ENCODE measurements at regions not wholly inside any gene's neighbourhood (a gene's known extent, or its start where the extent isn't known, plus 50 kb on each side); places are given as distances from the start of the nearest gene placed in this dataset.

GRCh38 chr16:61374071-61374470 lies 662.2 kb downstream of the CDH8 start:
- H3K79me2 ChIP-seq (replicated peaks; ENCODE audit: insufficient read depth): no peaks in the 10 kb centered on the region
- H3K4me2 ChIP-seq: no peak overlapping the region
- H3K4me3 Mint-ChIP-seq: no peak overlapping the region
- no peaks in the 10 kb centered on the region for H3K27me3 ChIP-seq (ENCODE audit: insufficient read depth)
- H3F3A ChIP-seq (replicated peaks; ENCODE audit: low read depth): no peaks in the 10 kb centered on the region
- H3K9me3 Mint-ChIP-seq: no peaks in the 10 kb centered on the region
- no peaks in the 10 kb centered on the region for H4K20me1 ChIP-seq (replicated peaks; ENCODE audit: insufficient read depth)
- H3K4me1 ChIP-seq (ENCODE audit: insufficient read depth): no peaks in the 10 kb centered on the region
- H3K4me1 Mint-ChIP-seq: no peaks in the 10 kb centered on the region
- H3K27ac Mint-ChIP-seq: no peak overlapping the region
- no peaks in the 10 kb centered on the region for H3K36me3 ChIP-seq (ENCODE audit: insufficient read depth)
- no peak overlapping the region for H3K4me3 ChIP-seq
- H3K27me3 Mint-ChIP-seq (ENCODE audit: insufficient read depth, low read depth, poor library complexity): peaks cover 3% of the 10 kb centered on the region
- no peak overlapping the region for H2AFZ ChIP-seq
- DNase-seq (ENCODE audit: low spot score) (no peak), ATAC-seq (no peak)
- H3K36me3 Mint-ChIP-seq (ENCODE audit: low read depth): no peaks in the 10 kb centered on the region
- H3K27ac ChIP-seq (ENCODE audit: low read depth): no peak overlapping the region
- H3K9me2 ChIP-seq (ENCODE audit: insufficient read depth): no peaks in the 10 kb centered on the region
- TF ChIP-seq REST (IDR thresholded peaks at IDR 0.05; ENCODE audit: unreplicated experiment): no peak
- TF ChIP-seq CTCF (conservative IDR thresholded peaks at IDR 0.05; ENCODE audit: low read depth in 2 of 2): no peak
- TF ChIP-seq STAT1 (IDR thresholded peaks at IDR 0.05; ENCODE audit: unreplicated experiment): no peak
- no peak for TF ChIP-seq CREB1 (CRISPR knock-in tag; IDR thresholded peaks at IDR 0.05; ENCODE audit: low read depth)
- TF ChIP-seq ZNF331 (CRISPR knock-in tag; IDR thresholded peaks at IDR 0.05; ENCODE audit: low read depth): no peak
- TF ChIP-seq JUNB (IDR thresholded peaks at IDR 0.05; ENCODE audit: unreplicated experiment): no peak
- TF ChIP-seq NANOG (IDR thresholded peaks at IDR 0.05; ENCODE audit: borderline replicate concordance): no peak
- TF ChIP-seq ETS1 (IDR thresholded peaks at IDR 0.05): no peak
- TF ChIP-seq EZH2phosphoT487 (IDR thresholded peaks at IDR 0.05; ENCODE audit: unreplicated experiment): no peak

- Mint-ChIP-seq H3K9me3 (no peaks in the 10 kb centered on the region), H3K4me1 (no peaks in the 10 kb centered on the region), H3K27ac (no peak overlapping the region), H3K27me3 (ENCODE audit: insufficient read depth, low read depth, poor library complexity) (peaks cover 3% of the 10 kb centered on the region), H3K36me3 (ENCODE audit: low read depth) (no peaks in the 10 kb centered on the region), H3K4me3 (no peak overlapping the region)
- no peak overlapping the region for H3K4me2 ChIP-seq
- no peaks in the 10 kb centered on the region for H3K9me2 ChIP-seq (ENCODE audit: insufficient read depth)
- ATAC-seq (no peak), DNase-seq (ENCODE audit: low spot score) (no peak)
- H2AFZ ChIP-seq: no peak overlapping the region
- H3K79me2 ChIP-seq (replicated peaks; ENCODE audit: insufficient read depth): no peaks in the 10 kb centered on the region
- H3K4me3 ChIP-seq: no peak overlapping the region
- H3K4me1 ChIP-seq (ENCODE audit: insufficient read depth): no peaks in the 10 kb centered on the region
- no peaks in the 10 kb centered on the region for H3F3A ChIP-seq (replicated peaks; ENCODE audit: low read depth)
- H4K20me1 ChIP-seq (replicated peaks; ENCODE audit: insufficient read depth): no peaks in the 10 kb centered on the region
- no peaks in the 10 kb centered on the region for H3K36me3 ChIP-seq (ENCODE audit: insufficient read depth)
- no peak overlapping the region for H3K27ac ChIP-seq (ENCODE audit: low read depth)
- no peaks in the 10 kb centered on the region for H3K27me3 ChIP-seq (ENCODE audit: insufficient read depth)
- TF ChIP-seq CREB1 (CRISPR knock-in tag; IDR thresholded peaks at IDR 0.05; ENCODE audit: low read depth): no peak
- no peak for TF ChIP-seq ZNF331 (CRISPR knock-in tag; IDR thresholded peaks at IDR 0.05; ENCODE audit: low read depth)
- no peak for TF ChIP-seq EZH2 (IDR thresholded peaks at IDR 0.05; ENCODE audit: low read depth, unreplicated experiment)
Observed at GRCh38 chr16:61371881-61372280, 664.4 kb downstream of the CDH8 start.
